GM10248 (cell line): ENCODE measurements at regions not wholly inside any gene's neighbourhood (a gene's known extent, or its start where the extent isn't known, plus 50 kb on each side); places are given as distances from the start of the nearest gene placed in this dataset.

ENCODE experiments used
- CTCF ChIA-PET: fragments of 300-600 bp; sonication (Branson Sonifier 250); formaldehyde crosslinking; extraction: SDS; loops from one replicate; lab custom pipeline; 2021; ENCODE audit warnings: antibody characterized with exemption; lab: Yijun Ruan, JAX
- POLR2A ChIA-PET: fragments of 350-650 bp; sonication (Branson Sonifier 250); formaldehyde crosslinking; extraction: SDS; loops from one replicate; lab custom pipeline; 2020; ENCODE audit warnings: antibody characterized with exemption; lab: Yijun Ruan, JAX
- DNase-seq: peaks from one replicate; pipeline ENCODE4 v3.0.0; 2012; ENCODE audit errors: extremely low spot score
- CTCF ChIP-seq: IDR thresholded peaks from 2 replicates; pipeline ENCODE4 v1.5.1; 2012; ENCODE audit warnings: mild to moderate bottlenecking, low read depth; ENCODE audit errors: extremely low read depth, missing control alignments, control extremely low read depth

GRCh38 chr6:126632271-126632670 is 292.4 kb downstream of the CENPW start:
- DNase-seq, result no peak
- POLR2A ChIA-PET, result no interaction called here
- CTCF ChIA-PET, result interaction anchor here (1.0 to 1.1 kb wide), 2 partner anchors 8 to 16 kb away, joined by 3 to 5 read pairs; no protein-coding TSS in a partner anchor
- no peak for TF ChIP-seq CTCF

GRCh38 chr6:126633373-126633772 is 293.5 kb downstream of the CENPW start:
- no peak for DNase-seq
- POLR2A ChIA-PET, result no interaction called here
- CTCF ChIA-PET, result interaction anchor here (1.0 kb wide), 1 partner anchor 9 kb away, joined by 3 read pairs; no protein-coding TSS in a partner anchor
- no peak for TF ChIP-seq CTCF

- TF ChIP-seq CTCF, result no peak
- ChIA-PET CTCF (interaction anchor here (1.0 to 2.2 kb wide), 3 partner anchors 12 to 18 kb away, joined by 3 to 7 read pairs (median 4); no protein-coding TSS in a partner anchor), POLR2A (no interaction called here)
- DNase-seq, result no peak
These were observed 300.4 kb downstream of the CENPW start for GRCh38 chr6:126640356-126640755.

GRCh38 chr6:126640921-126641320 is 301.0 kb downstream of the CENPW start:
- TF ChIP-seq CTCF, result no peak
- no peak for DNase-seq
- ChIA-PET POLR2A (no interaction called here), CTCF (interaction anchor here (1.0 to 2.2 kb wide), 2 partner anchors 13 to 19 kb away, joined by 3 to 7 read pairs; no protein-coding TSS in a partner anchor)

GRCh38 chr6:126641641-126642040 is 301.7 kb downstream of the CENPW start:
- no peak for TF ChIP-seq CTCF
- ChIA-PET POLR2A (no interaction called here), CTCF (interaction anchor here (2.2 kb wide), 1 partner anchor 14 kb away, joined by 7 read pairs; no protein-coding TSS in a partner anchor)
- DNase-seq, result no peak

- no peak for TF ChIP-seq CTCF
- no peak for DNase-seq
- ChIA-PET CTCF (interaction anchor here (1.5 kb wide), 1 partner anchor 48 kb away, joined by 3 read pairs; no protein-coding TSS in a partner anchor), POLR2A (no interaction called here)
These were observed 303.4 kb downstream of the CENPW start for GRCh38 chr6:126643352-126643751.
